OCI-LY3 (cell line): ENCODE measurements at regions not wholly inside any gene's neighbourhood (a gene's known extent, or its start where the extent isn't known, plus 50 kb on each side); places are given as distances from the start of the nearest gene placed in this dataset.
"Not testable (repeated sequence)": the region's sequence is repeated elsewhere in the genome, so short reads cannot be mapped to it uniquely, and the experiment has no call there.

Experiments used
- H2AFZ ChIP-seq: fragments of 200-600, 300-600 bp; shearing (Covaris generic); 2 replicates; pipeline ENCODE4 v1.6.0; 2014; ENCODE audit warnings: antibody characterized with exemption, low read depth, low read length
- H3K27ac ChIP-seq: fragments of 200-600, 300-600 bp; sonication (generic); 2 replicates; pipeline ENCODE4 v1.5.1; 2014; ENCODE audit warnings: mild to moderate bottlenecking, low read length, moderate library complexity, mixed read lengths
- H3K27me3 ChIP-seq: fragments of 200-600, 300-600 bp; sonication (generic); 2 replicates; pipeline ENCODE4 v1.6.1; 2014; ENCODE audit warnings: low read depth, low read length, mixed read lengths
- H3K36me3 ChIP-seq: fragments of 200-600, 300-600 bp; sonication (generic); replicated peaks from 2 replicates; pipeline ENCODE3; 2014; ENCODE audit warnings: low read depth, low read length, mixed read lengths
- H3K4me1 ChIP-seq: fragments of 300-600, 200-600 bp; sonication (generic); 2 replicates; pipeline ENCODE4 v1.6.1; 2014; ENCODE audit warnings: low read length, mixed read lengths
- H3K4me2 ChIP-seq: fragments of 200-600, 300-600 bp; sonication (generic); 2 replicates; pipeline ENCODE4 v1.6.1; 2014; ENCODE audit warnings: low read length, mixed read lengths
- H3K4me3 ChIP-seq: fragments of 300-600, 200-600 bp; sonication (generic); 2 replicates; pipeline ENCODE4 v1.5.1; 2014; ENCODE audit warnings: antibody characterized with exemption, mild to moderate bottlenecking, low read length, moderate library complexity
- H3K79me2 ChIP-seq: fragments of 300-600, 200-600 bp; shearing (Covaris generic); 2 replicates; pipeline ENCODE4 v1.6.1; 2014; ENCODE audit warnings: mild to moderate bottlenecking, low read length, mixed read lengths
- H3K9ac ChIP-seq: fragments of 300-600, 200-600 bp; shearing (Covaris generic); 2 replicates; pipeline ENCODE4 v1.6.0; 2014; ENCODE audit warnings: mild to moderate bottlenecking, low read length, moderate library complexity
- H3K9me3 ChIP-seq: fragments of 200-600, 300-600 bp; shearing (Covaris generic); 2 replicates; pipeline ENCODE4 v1.6.1; 2014; ENCODE audit warnings: low read length, mixed read lengths; ENCODE audit not compliant: insufficient read depth
- H4K20me1 ChIP-seq: fragments of 200-600, 300-600 bp; sonication (generic); 2 replicates; pipeline ENCODE4 v1.6.1; 2016; ENCODE audit warnings: low read length, mixed read lengths; ENCODE audit not compliant: insufficient read depth
- EZH2phosphoT487 ChIP-seq: fragments of 200-600 bp; shearing (Covaris generic); IDR thresholded peaks from 2 replicates; pipeline ENCODE4 v1.6.1; 2018; ENCODE audit warnings: antibody characterized with exemption, mixed run types, low read depth
- TF ChIP-seq, protein P1 (sequence below): fragments of 200-600, 300-600 bp; sonication (generic); IDR thresholded peaks from 2 replicates; pipeline ENCODE4 v1.5.1; 2014; ENCODE audit warnings: antibody characterized with exemption, low read length, low read depth

DNA sequence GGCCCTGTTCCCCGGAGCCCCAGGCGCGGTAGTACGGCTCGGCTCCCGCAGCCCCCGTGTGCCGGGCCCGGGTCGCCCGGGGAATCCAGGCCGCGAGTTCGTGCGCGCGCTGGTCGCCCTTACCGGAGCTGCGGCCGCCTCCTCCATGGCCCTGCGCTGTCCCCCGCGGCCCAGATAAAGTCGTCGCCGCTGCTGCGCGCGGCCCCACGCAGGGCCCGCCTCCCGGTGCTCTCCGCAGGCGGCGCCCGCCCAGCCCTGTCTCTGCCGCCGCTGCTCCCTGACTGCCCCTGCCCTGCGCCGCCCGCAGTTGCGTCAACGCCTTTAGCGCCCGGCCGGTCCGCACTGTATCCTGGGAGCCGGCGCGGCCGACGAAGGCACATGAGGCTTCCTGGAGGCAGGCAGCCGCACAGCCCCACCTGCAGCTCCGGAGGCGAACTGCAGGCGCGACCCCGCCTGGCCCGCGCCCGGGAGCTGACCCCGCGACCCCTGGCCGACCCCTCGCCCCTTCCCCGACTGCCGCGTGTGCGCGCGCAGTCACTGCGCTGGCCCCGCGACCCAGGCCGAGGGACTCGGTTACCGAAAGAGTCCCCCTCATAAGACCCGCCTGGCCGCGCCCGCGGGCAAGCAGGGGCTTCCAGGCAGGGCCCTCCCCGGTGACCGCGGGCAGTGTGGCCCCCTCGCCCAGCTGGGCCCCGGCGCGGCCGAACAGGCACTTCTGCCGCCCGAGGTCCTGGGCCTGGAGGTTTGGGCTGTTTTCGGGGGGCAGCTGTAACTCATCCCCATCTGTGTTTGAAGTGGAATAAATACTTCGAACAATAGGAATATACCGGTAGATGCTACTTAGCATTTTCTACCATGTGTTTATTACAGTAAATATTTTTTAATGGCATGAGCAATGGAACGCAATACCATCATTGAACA lies 127.1 kb upstream of the ZNF746 start:
- H3K4me1 ChIP-seq = peaks cover 37% of the 10 kb centered on the region
- peak overlapping the region; percentile 40 for H3K27ac ChIP-seq
- TF ChIP-seq, protein P1, sequence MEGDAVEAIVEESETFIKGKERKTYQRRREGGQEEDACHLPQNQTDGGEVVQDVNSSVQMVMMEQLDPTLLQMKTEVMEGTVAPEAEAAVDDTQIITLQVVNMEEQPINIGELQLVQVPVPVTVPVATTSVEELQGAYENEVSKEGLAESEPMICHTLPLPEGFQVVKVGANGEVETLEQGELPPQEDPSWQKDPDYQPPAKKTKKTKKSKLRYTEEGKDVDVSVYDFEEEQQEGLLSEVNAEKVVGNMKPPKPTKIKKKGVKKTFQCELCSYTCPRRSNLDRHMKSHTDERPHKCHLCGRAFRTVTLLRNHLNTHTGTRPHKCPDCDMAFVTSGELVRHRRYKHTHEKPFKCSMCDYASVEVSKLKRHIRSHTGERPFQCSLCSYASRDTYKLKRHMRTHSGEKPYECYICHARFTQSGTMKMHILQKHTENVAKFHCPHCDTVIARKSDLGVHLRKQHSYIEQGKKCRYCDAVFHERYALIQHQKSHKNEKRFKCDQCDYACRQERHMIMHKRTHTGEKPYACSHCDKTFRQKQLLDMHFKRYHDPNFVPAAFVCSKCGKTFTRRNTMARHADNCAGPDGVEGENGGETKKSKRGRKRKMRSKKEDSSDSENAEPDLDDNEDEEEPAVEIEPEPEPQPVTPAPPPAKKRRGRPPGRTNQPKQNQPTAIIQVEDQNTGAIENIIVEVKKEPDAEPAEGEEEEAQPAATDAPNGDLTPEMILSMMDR = peak; percentile 67
- no peak for TF ChIP-seq EZH2phosphoT487
- peak overlapping the region; percentile 68 for H3K9ac ChIP-seq
- H3K9me3 ChIP-seq = no peaks in the 10 kb centered on the region
- H4K20me1 ChIP-seq = peaks cover 14% of the 10 kb centered on the region
- peaks cover 25% of the 10 kb centered on the region for H3K79me2 ChIP-seq
- peak overlapping the region; percentile 91 for H2AFZ ChIP-seq
- peaks cover 18% of the 10 kb centered on the region for H3K27me3 ChIP-seq
- H3K4me3 ChIP-seq = peak overlapping the region; percentile 81
- H3K36me3 ChIP-seq = peaks cover 17% of the 10 kb centered on the region
- peak overlapping the region; percentile 82 for H3K4me2 ChIP-seq

DNA sequence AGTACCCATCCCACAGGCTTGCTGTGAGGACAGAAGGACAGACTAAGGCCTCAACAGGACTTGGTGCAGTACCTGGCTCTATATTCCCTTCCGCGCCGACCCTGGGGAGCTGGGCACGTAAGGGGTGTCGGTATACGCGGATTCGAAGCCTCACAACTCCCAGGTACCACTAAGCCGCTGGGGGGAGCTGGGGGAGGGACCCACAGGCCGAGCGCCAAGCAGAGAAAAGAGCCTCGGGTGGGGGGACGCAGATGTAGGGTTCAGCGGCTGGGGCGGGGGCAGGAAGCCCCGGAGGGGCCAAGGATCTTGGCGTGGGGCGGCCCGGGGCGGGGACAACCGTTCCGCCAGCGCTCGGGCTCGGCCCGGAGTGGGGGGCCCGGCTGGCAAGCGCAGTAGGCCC lies 126.4 kb upstream of the ZNF746 start:
- H3K27me3 ChIP-seq = peaks cover 11% of the 10 kb centered on the region
- H3K79me2 ChIP-seq = peaks cover 25% of the 10 kb centered on the region
- peak overlapping the region; percentile 40 for H3K27ac ChIP-seq
- peaks cover 23% of the 10 kb centered on the region for H3K36me3 ChIP-seq
- H4K20me1 ChIP-seq = peaks cover 14% of the 10 kb centered on the region
- H3K4me3 ChIP-seq = peak overlapping the region; percentile 81
- peak overlapping the region; percentile 68 for H3K9ac ChIP-seq
- H3K4me2 ChIP-seq = peak overlapping the region; percentile 76
- no peaks in the 10 kb centered on the region for H3K9me3 ChIP-seq
- peaks cover 38% of the 10 kb centered on the region for H3K4me1 ChIP-seq
- H2AFZ ChIP-seq = no peak overlapping the region
- TF ChIP-seq EZH2phosphoT487 = no peak
- TF ChIP-seq, protein P1 = peak; percentile 22; the same call in 1 of the 2 replicates

DNA sequence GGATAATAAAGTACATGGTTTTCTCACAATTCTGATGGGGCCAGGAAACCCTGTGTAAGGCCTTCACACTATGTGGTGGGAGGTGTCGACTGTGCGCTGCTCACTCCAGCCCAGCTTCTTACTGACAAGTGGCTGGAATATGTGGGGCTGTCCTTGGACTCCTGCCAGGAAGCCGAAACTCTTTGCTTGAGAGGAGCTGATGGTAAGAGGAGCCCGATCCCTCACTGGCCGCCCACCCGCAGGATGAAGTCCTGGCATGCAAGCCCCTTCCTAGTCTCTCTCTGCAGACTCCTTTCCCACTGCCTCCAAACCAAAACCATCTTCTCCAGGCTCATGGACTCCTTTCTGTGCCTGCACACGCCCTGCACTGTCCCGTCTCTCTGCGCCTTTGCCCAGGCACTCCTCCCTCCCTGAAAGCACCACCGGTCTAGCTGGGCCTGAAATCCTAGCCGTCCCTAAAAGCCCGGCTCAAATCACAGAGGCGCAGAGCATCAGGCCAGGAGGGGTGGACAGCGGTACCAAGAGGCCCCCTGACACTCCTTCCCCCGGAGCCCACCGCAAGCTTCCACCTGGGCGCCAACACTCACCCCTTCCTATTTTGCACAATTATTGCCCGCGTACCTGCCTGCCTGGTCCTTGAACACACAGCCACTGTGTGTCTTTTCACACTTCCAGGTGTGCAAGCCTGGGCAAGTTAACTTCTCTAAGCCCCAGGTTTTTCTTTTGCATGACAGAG lies 125.8 kb upstream of the ZNF746 start:
- peaks cover 28% of the 10 kb centered on the region for H3K36me3 ChIP-seq
- H3K27ac ChIP-seq = peak overlapping the region; percentile 40; the same call in 1 of the 2 replicates
- peak overlapping the region; percentile 76 for H3K4me2 ChIP-seq
- H3K79me2 ChIP-seq = peaks cover 25% of the 10 kb centered on the region
- H3K27me3 ChIP-seq, H2AFZ ChIP-seq, H3K9me3 ChIP-seq: not testable (repeated sequence)
- H4K20me1 ChIP-seq = peaks cover 14% of the 10 kb centered on the region
- peaks cover 38% of the 10 kb centered on the region for H3K4me1 ChIP-seq
- peak overlapping the region; percentile 81 for H3K4me3 ChIP-seq
- peak overlapping the region; percentile 68 for H3K9ac ChIP-seq

DNA sequence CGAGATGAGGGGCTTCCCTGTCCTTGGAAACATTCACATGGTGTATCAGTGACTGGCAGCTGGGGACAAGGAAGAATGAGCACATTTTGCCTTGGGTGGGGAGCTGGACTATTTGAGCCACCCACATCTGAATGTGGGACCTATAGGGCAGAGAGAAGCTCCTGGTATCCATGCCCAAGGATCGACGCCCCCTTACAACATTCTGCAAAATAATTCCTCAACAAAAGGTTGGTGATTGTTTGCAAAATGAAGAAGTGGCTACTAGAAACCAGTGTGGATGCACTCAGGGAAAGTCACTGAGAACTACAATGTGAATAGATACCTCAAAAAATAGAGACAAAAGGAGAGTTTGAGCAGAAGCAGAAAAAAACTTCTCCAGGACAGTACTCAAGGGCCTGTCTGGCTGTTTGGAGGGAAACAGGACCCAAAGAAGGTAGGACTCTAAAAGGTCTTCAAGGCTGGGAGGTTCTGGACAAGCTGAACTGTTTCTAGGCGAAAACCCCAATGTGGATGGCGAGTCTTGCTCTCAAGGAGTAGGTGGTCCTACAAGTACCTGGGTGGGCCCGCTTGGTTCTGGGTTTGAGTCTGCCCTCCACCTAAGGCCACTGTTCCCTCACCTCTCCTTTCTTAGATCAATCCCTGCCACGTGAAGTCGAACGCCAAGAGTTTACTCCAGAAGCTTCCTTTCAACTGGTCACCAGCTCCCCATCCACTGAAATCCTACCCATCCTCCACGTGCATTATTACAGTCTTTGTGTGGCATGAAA lies 125.0 kb upstream of the ZNF746 start:
- Histone ChIP-seq H3K4me1 (peaks cover 38% of the 10 kb centered on the region), H3K4me3 (peak overlapping the region; percentile 81), H3K9ac (peak overlapping the region; percentile 33; the same call in 1 of the 2 replicates), H4K20me1 (peaks cover 14% of the 10 kb centered on the region), H3K4me2 (peak overlapping the region; percentile 76), H3K27me3 (peaks cover 4% of the 10 kb centered on the region; the same call in 1 of the 2 replicates), H3K27ac (peak overlapping the region; percentile 8; the same call in 1 of the 2 replicates), H3K9me3 (no peaks in the 10 kb centered on the region), H3K79me2 (peaks cover 25% of the 10 kb centered on the region), H3K36me3 (peaks cover 28% of the 10 kb centered on the region), H2AFZ (no peak overlapping the region)
- no peak for TF ChIP-seq EZH2phosphoT487
- TF ChIP-seq, protein P1 = no peak
